ENCODE measurements at regions not wholly inside any gene's neighbourhood (a gene's known extent, or its start where the extent isn't known, plus 50 kb on each side); places are given as distances from the start of the nearest gene placed in this dataset.

GRCh38 chr1:203422656-203423055 is 53.0 kb upstream of the PRELP start:
- H3K27me3 Mint-ChIP-seq (ENCODE audit: insufficient read depth, unreplicated experiment): peaks cover 80% of the 10 kb centered on the region
- no peak overlapping the region for H3K27ac Mint-ChIP-seq (ENCODE audit: low read depth, unreplicated experiment)
- BruUV-seq (replicated peaks): no TSS peak
- DNase-seq (ENCODE audit: unreplicated experiment): no peak
- H3K4me3 Mint-ChIP-seq (ENCODE audit: unreplicated experiment): no peak overlapping the region
- no peaks in the 10 kb centered on the region for H3K9me3 Mint-ChIP-seq (ENCODE audit: unreplicated experiment)
- CTCF ChIA-PET: interaction anchor here (0.9 kb wide), 1 partner anchor 85 kb away, joined by 4 read pairs; no protein-coding TSS in a partner anchor
- intact Hi-C loops (cut with micrococcal nuclease): no loop called here
- no peak for TF ChIP-seq CTCF (IDR thresholded peaks at IDR 0.05; ENCODE audit: unreplicated experiment)
- POLR2A ChIA-PET: interaction anchor here (0.6 kb wide), 2 partner anchors 241 to 645 kb away, joined by 3 read pairs; no protein-coding TSS in a partner anchor
- no peaks in the 10 kb centered on the region for H3K36me3 Mint-ChIP-seq (ENCODE audit: insufficient read depth, unreplicated experiment)
- H3K4me1 Mint-ChIP-seq (ENCODE audit: insufficient read depth, unreplicated experiment): no peaks in the 10 kb centered on the region

- Mint-ChIP-seq H3K4me3 (ENCODE audit: unreplicated experiment) (no peak overlapping the region), H3K27ac (ENCODE audit: low read depth, unreplicated experiment) (no peak overlapping the region), H3K9me3 (ENCODE audit: unreplicated experiment) (no peaks in the 10 kb centered on the region), H3K4me1 (ENCODE audit: insufficient read depth, unreplicated experiment) (no peaks in the 10 kb centered on the region), H3K36me3 (ENCODE audit: insufficient read depth, unreplicated experiment) (no peaks in the 10 kb centered on the region), H3K27me3 (ENCODE audit: insufficient read depth, unreplicated experiment) (peaks cover 93% of the 10 kb centered on the region)
- no peak for DNase-seq (ENCODE audit: unreplicated experiment)
- intact Hi-C loops (cut with micrococcal nuclease): no loop called here
- BruUV-seq (replicated peaks): no TSS peak
- no peak for TF ChIP-seq CTCF (IDR thresholded peaks at IDR 0.05; ENCODE audit: unreplicated experiment)
- CTCF ChIA-PET: interaction anchor here (1.7 kb wide), 1 partner anchor 82 kb away, joined by 4 read pairs; no protein-coding TSS in a partner anchor
- POLR2A ChIA-PET: no interaction called here
These were observed 51.3 kb upstream of the PRELP start for GRCh38 chr1:203424285-203424684.

- DNase-seq (ENCODE audit: unreplicated experiment): no peak
- no TSS peak for BruUV-seq (replicated peaks)
- Mint-ChIP-seq H3K27ac (ENCODE audit: low read depth, unreplicated experiment) (no peak overlapping the region), H3K9me3 (ENCODE audit: unreplicated experiment) (no peaks in the 10 kb centered on the region), H3K4me3 (ENCODE audit: unreplicated experiment) (no peak overlapping the region), H3K36me3 (ENCODE audit: insufficient read depth, unreplicated experiment) (no peaks in the 10 kb centered on the region), H3K27me3 (ENCODE audit: insufficient read depth, unreplicated experiment) (peaks cover 94% of the 10 kb centered on the region), H3K4me1 (ENCODE audit: insufficient read depth, unreplicated experiment) (no peaks in the 10 kb centered on the region)
- ChIA-PET POLR2A (interaction anchor here (0.8 to 1.0 kb wide), 2 partner anchors 14 to 22 kb away, joined by 3 read pairs; no protein-coding TSS in a partner anchor), CTCF (interaction anchor here (0.7 to 1.7 kb wide), 6 partner anchors 16 to 277 kb away, joined by 3 to 5 read pairs (median 4); no protein-coding TSS in a partner anchor)
- no peak for TF ChIP-seq CTCF (IDR thresholded peaks at IDR 0.05; ENCODE audit: unreplicated experiment)
- intact Hi-C loops (cut with micrococcal nuclease): no loop called here
These were observed 50.5 kb upstream of the PRELP start for GRCh38 chr1:203424861-203425662.

- DNase-seq (ENCODE audit: unreplicated experiment): no peak
- ChIA-PET POLR2A (interaction anchor here (0.6 to 1.0 kb wide), 3 partner anchors 13 to 26 kb away, joined by 3 read pairs; no protein-coding TSS in a partner anchor), CTCF (interaction anchor here (0.7 to 1.7 kb wide), 6 partner anchors 17 to 277 kb away, joined by 3 to 5 read pairs (median 4); no protein-coding TSS in a partner anchor)
- Mint-ChIP-seq H3K9me3 (ENCODE audit: unreplicated experiment) (no peaks in the 10 kb centered on the region), H3K27me3 (ENCODE audit: insufficient read depth, unreplicated experiment) (peaks cover 94% of the 10 kb centered on the region), H3K4me1 (ENCODE audit: insufficient read depth, unreplicated experiment) (no peaks in the 10 kb centered on the region), H3K4me3 (ENCODE audit: unreplicated experiment) (no peak overlapping the region), H3K27ac (ENCODE audit: low read depth, unreplicated experiment) (no peak overlapping the region), H3K36me3 (ENCODE audit: insufficient read depth, unreplicated experiment) (no peaks in the 10 kb centered on the region)
- intact Hi-C loops (cut with micrococcal nuclease): no loop called here
- no peak for TF ChIP-seq CTCF (IDR thresholded peaks at IDR 0.05; ENCODE audit: unreplicated experiment)
- no TSS peak for BruUV-seq (replicated peaks)
These were observed 50.0 kb upstream of the PRELP start for GRCh38 chr1:203425663-203425975.
